OCI-LY3 (cell line): ENCODE measurements at regions not wholly inside any gene's neighbourhood (a gene's known extent, or its start where the extent isn't known, plus 50 kb on each side); places are given as distances from the start of the nearest gene placed in this dataset.

Experiments
- H2AFZ ChIP-seq: fragments of 200-600, 300-600 bp; shearing (Covaris generic); 2 replicates; pipeline ENCODE4 v1.6.0; 2014; ENCODE audit warnings: antibody characterized with exemption, low read depth, low read length
- H3K27ac ChIP-seq: fragments of 200-600, 300-600 bp; sonication (generic); 2 replicates; pipeline ENCODE4 v1.5.1; 2014; ENCODE audit warnings: mild to moderate bottlenecking, low read length, moderate library complexity, mixed read lengths
- H3K27me3 ChIP-seq: fragments of 200-600, 300-600 bp; sonication (generic); 2 replicates; pipeline ENCODE4 v1.6.1; 2014; ENCODE audit warnings: low read depth, low read length, mixed read lengths
- H3K36me3 ChIP-seq: fragments of 200-600, 300-600 bp; sonication (generic); replicated peaks from 2 replicates; pipeline ENCODE3; 2014; ENCODE audit warnings: low read depth, low read length, mixed read lengths
- H3K4me1 ChIP-seq: fragments of 300-600, 200-600 bp; sonication (generic); 2 replicates; pipeline ENCODE4 v1.6.1; 2014; ENCODE audit warnings: low read length, mixed read lengths
- H3K4me2 ChIP-seq: fragments of 200-600, 300-600 bp; sonication (generic); 2 replicates; pipeline ENCODE4 v1.6.1; 2014; ENCODE audit warnings: low read length, mixed read lengths
- H3K4me3 ChIP-seq: fragments of 300-600, 200-600 bp; sonication (generic); 2 replicates; pipeline ENCODE4 v1.5.1; 2014; ENCODE audit warnings: antibody characterized with exemption, mild to moderate bottlenecking, low read length, moderate library complexity
- H3K79me2 ChIP-seq: fragments of 300-600, 200-600 bp; shearing (Covaris generic); 2 replicates; pipeline ENCODE4 v1.6.1; 2014; ENCODE audit warnings: mild to moderate bottlenecking, low read length, mixed read lengths
- H3K9ac ChIP-seq: fragments of 300-600, 200-600 bp; shearing (Covaris generic); 2 replicates; pipeline ENCODE4 v1.6.0; 2014; ENCODE audit warnings: mild to moderate bottlenecking, low read length, moderate library complexity
- H3K9me3 ChIP-seq: fragments of 200-600, 300-600 bp; shearing (Covaris generic); 2 replicates; pipeline ENCODE4 v1.6.1; 2014; ENCODE audit warnings: low read length, mixed read lengths; ENCODE audit not compliant: insufficient read depth
- H4K20me1 ChIP-seq: fragments of 200-600, 300-600 bp; sonication (generic); 2 replicates; pipeline ENCODE4 v1.6.1; 2016; ENCODE audit warnings: low read length, mixed read lengths; ENCODE audit not compliant: insufficient read depth
- EZH2phosphoT487 ChIP-seq: fragments of 200-600 bp; shearing (Covaris generic); IDR thresholded peaks from 2 replicates; pipeline ENCODE4 v1.6.1; 2018; ENCODE audit warnings: antibody characterized with exemption, mixed run types, low read depth
- TF ChIP-seq, protein P1 (sequence below): fragments of 200-600, 300-600 bp; sonication (generic); IDR thresholded peaks from 2 replicates; pipeline ENCODE4 v1.5.1; 2014; ENCODE audit warnings: antibody characterized with exemption, low read length, low read depth

DNA sequence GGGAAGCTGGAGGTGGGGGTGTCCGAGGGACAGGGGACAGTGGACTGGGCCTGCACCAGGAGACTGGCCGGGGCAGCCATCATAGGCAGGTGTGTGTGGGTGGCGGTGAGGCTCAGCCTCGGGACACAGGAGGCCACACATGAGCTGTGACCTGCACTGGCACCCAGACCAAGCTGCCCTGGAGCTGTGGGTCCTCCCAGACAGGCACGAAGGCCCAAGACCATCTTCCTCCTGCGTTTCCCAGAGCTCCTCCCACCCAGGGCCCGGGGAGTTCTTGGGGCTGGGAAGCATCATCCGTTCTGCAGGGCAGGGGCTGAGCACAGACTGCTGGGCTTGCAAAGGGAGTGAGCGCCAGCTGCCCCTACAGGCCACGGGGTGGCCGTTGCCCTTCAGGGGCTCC lies 87.4 kb downstream of the PDGFA start:
- Histone ChIP-seq H4K20me1 (no peaks in the 10 kb centered on the region), H3K36me3 (no peaks in the 10 kb centered on the region), H3K4me3 (no peak overlapping the region), H3K27ac (no peak overlapping the region), H3K9ac (no peak overlapping the region), H3K4me1 (no peaks in the 10 kb centered on the region), H3K4me2 (no peak overlapping the region), H3K9me3 (no peaks in the 10 kb centered on the region), H2AFZ (no peak overlapping the region), H3K27me3 (no peaks in the 10 kb centered on the region), H3K79me2 (no peaks in the 10 kb centered on the region)
- TF ChIP-seq, protein P1, sequence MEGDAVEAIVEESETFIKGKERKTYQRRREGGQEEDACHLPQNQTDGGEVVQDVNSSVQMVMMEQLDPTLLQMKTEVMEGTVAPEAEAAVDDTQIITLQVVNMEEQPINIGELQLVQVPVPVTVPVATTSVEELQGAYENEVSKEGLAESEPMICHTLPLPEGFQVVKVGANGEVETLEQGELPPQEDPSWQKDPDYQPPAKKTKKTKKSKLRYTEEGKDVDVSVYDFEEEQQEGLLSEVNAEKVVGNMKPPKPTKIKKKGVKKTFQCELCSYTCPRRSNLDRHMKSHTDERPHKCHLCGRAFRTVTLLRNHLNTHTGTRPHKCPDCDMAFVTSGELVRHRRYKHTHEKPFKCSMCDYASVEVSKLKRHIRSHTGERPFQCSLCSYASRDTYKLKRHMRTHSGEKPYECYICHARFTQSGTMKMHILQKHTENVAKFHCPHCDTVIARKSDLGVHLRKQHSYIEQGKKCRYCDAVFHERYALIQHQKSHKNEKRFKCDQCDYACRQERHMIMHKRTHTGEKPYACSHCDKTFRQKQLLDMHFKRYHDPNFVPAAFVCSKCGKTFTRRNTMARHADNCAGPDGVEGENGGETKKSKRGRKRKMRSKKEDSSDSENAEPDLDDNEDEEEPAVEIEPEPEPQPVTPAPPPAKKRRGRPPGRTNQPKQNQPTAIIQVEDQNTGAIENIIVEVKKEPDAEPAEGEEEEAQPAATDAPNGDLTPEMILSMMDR: no peak
- no peak for TF ChIP-seq EZH2phosphoT487

DNA sequence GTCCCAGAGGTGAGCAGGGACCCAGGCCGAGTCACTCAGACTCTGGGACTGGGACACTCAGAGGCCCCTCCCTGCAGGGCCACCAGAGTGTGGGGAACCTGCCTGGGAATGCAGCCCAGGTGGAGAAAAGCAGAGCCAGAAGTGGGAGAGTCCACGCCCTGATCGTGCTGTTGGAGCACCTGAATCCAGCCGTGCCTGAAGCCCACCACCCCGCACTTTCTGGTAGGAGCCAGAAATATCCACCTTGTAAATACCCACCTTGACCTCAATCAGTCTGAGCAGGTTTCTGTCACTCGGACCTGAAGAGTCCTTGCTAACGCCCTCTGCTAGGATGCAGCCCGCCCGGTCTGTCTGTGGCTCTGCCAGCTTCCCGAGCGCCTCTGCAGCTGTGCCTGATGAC lies 86.7 kb downstream of the PDGFA start:
- Histone ChIP-seq H2AFZ (no peak overlapping the region), H3K79me2 (no peaks in the 10 kb centered on the region), H3K4me3 (no peak overlapping the region), H3K4me1 (no peaks in the 10 kb centered on the region), H3K27ac (no peak overlapping the region), H3K9ac (no peak overlapping the region), H3K9me3 (no peaks in the 10 kb centered on the region), H3K4me2 (no peak overlapping the region), H3K36me3 (no peaks in the 10 kb centered on the region), H4K20me1 (no peaks in the 10 kb centered on the region), H3K27me3 (no peaks in the 10 kb centered on the region)
- no peak for TF ChIP-seq EZH2phosphoT487
- TF ChIP-seq, protein P1: no peak

DNA sequence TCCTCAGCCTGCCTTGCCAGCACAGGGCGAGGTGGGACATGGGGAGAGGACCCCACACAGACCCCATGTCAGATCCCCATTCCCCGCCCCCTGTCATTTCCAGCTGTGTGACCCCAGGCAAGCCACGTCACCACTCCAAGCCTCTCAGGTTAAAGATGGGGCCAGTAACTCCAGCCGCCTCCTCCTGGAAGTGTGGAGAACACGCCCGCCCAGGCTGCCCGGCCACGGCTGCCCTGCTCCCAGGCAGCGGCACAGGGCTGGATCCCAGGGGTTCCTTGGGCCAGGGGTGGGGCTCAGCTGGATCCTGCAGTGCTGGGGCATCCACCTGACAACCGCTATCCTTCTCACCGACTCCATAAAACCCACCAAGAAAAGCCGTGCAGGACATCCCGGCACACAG lies 86.1 kb downstream of the PDGFA start:
- Histone ChIP-seq H3K4me3 (no peak overlapping the region), H3K79me2 (no peaks in the 10 kb centered on the region), H3K27me3 (no peaks in the 10 kb centered on the region), H3K9ac (no peak overlapping the region), H2AFZ (no peak overlapping the region), H3K27ac (no peak overlapping the region), H3K9me3 (no peaks in the 10 kb centered on the region), H3K36me3 (no peaks in the 10 kb centered on the region), H3K4me1 (no peaks in the 10 kb centered on the region), H4K20me1 (no peaks in the 10 kb centered on the region), H3K4me2 (no peak overlapping the region)
- no peak for TF ChIP-seq EZH2phosphoT487
- TF ChIP-seq, protein P1: no peak

DNA sequence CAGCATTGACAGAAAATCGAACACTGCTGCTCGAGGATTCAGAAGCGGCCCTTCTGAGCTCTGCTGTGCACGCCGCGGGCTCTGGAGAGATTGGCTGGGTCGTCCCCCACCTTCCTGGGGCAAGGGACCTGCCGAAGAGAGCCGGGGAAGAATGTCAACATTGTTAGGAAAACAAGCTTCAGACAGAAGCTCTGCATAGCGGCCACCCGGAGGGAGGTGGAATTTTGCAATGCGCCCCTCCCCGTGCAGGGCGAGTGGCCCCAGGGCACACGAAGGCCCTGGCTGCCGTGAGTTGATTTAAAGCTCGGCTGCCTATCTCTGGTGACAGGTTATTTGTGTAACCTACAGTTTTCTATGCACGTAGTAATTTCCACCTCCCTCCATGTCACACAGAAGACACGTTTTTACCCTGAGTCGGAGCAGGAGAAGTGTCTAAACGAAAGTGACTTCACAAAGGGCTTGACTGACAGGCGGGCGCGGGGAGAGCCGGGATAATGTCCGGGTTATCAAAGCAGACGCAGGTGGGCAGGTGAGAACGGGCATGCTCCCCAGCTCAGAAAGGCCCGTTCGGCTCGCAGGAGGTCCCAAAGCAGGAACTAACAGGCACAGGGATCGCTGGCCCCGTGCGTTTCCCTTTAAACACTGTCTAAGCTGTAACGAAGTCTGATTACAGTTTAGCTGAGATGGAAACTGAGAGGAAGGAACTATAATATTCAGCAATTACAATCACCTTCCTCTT lies 84.6 kb downstream of the PDGFA start:
- H3K4me1 ChIP-seq: no peaks in the 10 kb centered on the region
- H3K27ac ChIP-seq: no peak overlapping the region
- no peaks in the 10 kb centered on the region for H3K9me3 ChIP-seq
- no peak overlapping the region for H3K4me3 ChIP-seq
- no peak overlapping the region for H3K9ac ChIP-seq
- TF ChIP-seq EZH2phosphoT487: no peak
- TF ChIP-seq, protein P1: no peak
- H3K79me2 ChIP-seq: no peaks in the 10 kb centered on the region
- H2AFZ ChIP-seq: no peak overlapping the region
- H3K36me3 ChIP-seq: no peaks in the 10 kb centered on the region
- no peaks in the 10 kb centered on the region for H4K20me1 ChIP-seq
- no peaks in the 10 kb centered on the region for H3K27me3 ChIP-seq
- no peak overlapping the region for H3K4me2 ChIP-seq
